Heart right ventricle (tissue), 16 donors: ENCODE measurements at regions not wholly inside any gene's neighbourhood (a gene's known extent, or its start where the extent isn't known, plus 50 kb on each side); places are given as distances from the start of the nearest gene placed in this dataset.

Experiments used
- ATAC-seq, 8 donors: fragments of 200-7000 bp; cut with Tn5 transposase; one replicate each; pipeline ENCODE4 v1.9.1; 2020; ENCODE audit warnings: mild to moderate bottlenecking in 8 of 8, moderate library complexity in 8 of 8, moderate number of reproducible peaks in 1 of 8
- DNase-seq, 2 donors: peaks; one replicate each; pipeline ENCODE4 v3.0.0-alpha.2; 2020
- H3K27ac ChIP-seq, 10 donors: fragments of 200-600 bp; sonication (generic) in 2 of 10; one replicate each; pipeline versions ENCODE4 v1.5.0 to v1.8.0; 2020 to 2022; ENCODE audit warnings: mild to moderate bottlenecking in 3 of 10
- H3K27me3 ChIP-seq, 7 donors: fragments of 200-600 bp; one replicate each; pipeline ENCODE4 v1.8.0; 2021 to 2022; ENCODE audit warnings: mild to moderate bottlenecking in 2 of 7
- H3K36me3 ChIP-seq, 9 donors: fragments of 200-600 bp; sonication (generic) in 1 of 9; one replicate each; pipeline versions ENCODE4 v1.5.0 to v1.8.0; 2020 to 2022; ENCODE audit warnings: mild to moderate bottlenecking in 2 of 9
- H3K4me1 ChIP-seq, 9 donors: fragments of 200-600 bp; sonication (generic) in 1 of 9; one replicate each; pipeline versions ENCODE4 v1.5.0 to v1.8.0; 2020 to 2022; ENCODE audit warnings: mild to moderate bottlenecking in 4 of 9
- H3K4me3 ChIP-seq, 10 donors: fragments of 200-600 bp; sonication (generic) in 2 of 10; one replicate each; pipeline versions ENCODE4 v1.5.0 to v1.8.0; 2020 to 2022; ENCODE audit warnings: mild to moderate bottlenecking in 7 of 10, moderate library complexity in 2 of 10
- H3K9me3 ChIP-seq, 11 donors: fragments of 200-600 bp in 10 of 11; sonication (generic) in 2 of 11; one replicate each; pipeline versions ENCODE4 v1.5.0 to v1.8.0; 2013 to 2022; ENCODE audit warnings: mild to moderate bottlenecking in 2 of 11, control low read depth in 1 of 11, moderate library complexity in 1 of 11
- WGBS, 2 donors: extraction: QIAGEN DNeasy Blood & Tissue Kit; methylation state at CpG; one replicate each; pipeline ENCODE4 v1.1.7; 2013; ENCODE audit warnings: inconsistent platforms in 1 of 2; 5-methylcytosine and 5-hydroxymethylcytosine counted together
- intact Hi-C, 10 donors: fragments of 100-400 bp; cut with DNase I; formaldehyde crosslinking; loops; one replicate each; pipeline versions ENCODE4 v1.11.1 to v1.14.2; 2022
- TF ChIP-seq, protein P1 (sequence below), 9 donors: fragments of 200-600 bp; sonication (generic) in 2 of 9; IDR thresholded peaks; one replicate each; pipeline versions ENCODE4 v1.5.0 to v1.8.0; 2021 to 2022; ENCODE audit warnings: antibody characterized with exemption in 9 of 9, mild to moderate bottlenecking in 5 of 9, moderate library complexity in 1 of 9
- donor health status: Arrhythmogenic right ventricular cardiomyopathy.
- donor health status: ischemic (EF 13 %, LVEDD 7.1; RV severe dilation, severe dysfunction).
- donor health status: healthy with polysubstance abuse.
- donor health status: DM: no; HTN: yes; CAD: no.
- donor health status: DM: no; HTN: no; CAD: no.
- donor health status: ischemic (EF 25% LVEDD 6.9; RV normal size, moderate dysfunction).
- donor health status: ischemic (EF 25% LVEDD 5.7; RV mildly dilated, moderate dysfunction).
- donor health status: healthy.
- donor health status: DM: yes; HTN: yes; CAD: no.
- donor health status: Ischemic cardiomyopathy.
- donor health status: ischemic (EF 35%, LVEDD 5.7; RV mildly dilated, moderate dysfunction).
- donor health status: nonischemic (EF 11% LVEDD 7.7; RV severe dilation, severe dysfunction).
- donor health status: DM: yes; HTN: yes; CAD: no.
- donor health status: PGD.
- donor health status: ischemic (EF 29% LVEDD 5.4; RV normal size, mild dysfunction).
- donor health status: nonischemic (EF 23%, LVEDD 6.1; RV moderate dilation, normal function).

DNA sequence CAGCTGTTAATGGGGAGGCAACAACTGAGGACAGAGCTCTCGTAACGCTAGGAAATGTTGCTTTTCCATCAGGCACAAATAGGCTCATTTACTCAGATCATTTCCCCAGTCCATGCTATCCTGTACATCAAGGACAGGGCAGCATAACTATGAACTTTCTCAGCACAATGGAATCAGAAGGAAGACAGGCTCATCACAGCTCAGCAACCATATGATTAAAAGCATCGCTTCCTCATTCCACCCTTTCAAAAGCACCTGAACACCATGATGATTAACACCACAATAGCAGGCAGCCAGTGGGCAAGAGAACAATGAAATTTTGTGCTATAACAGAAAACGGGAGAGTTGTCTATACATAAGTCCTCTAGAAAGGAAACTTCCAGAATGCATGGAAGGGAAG, 297.8 kb downstream of the ZNF674 start:
- no peak overlapping the region for H3K27ac ChIP-seq
- intact Hi-C loops = no loop called here
- TF ChIP-seq, protein P1, sequence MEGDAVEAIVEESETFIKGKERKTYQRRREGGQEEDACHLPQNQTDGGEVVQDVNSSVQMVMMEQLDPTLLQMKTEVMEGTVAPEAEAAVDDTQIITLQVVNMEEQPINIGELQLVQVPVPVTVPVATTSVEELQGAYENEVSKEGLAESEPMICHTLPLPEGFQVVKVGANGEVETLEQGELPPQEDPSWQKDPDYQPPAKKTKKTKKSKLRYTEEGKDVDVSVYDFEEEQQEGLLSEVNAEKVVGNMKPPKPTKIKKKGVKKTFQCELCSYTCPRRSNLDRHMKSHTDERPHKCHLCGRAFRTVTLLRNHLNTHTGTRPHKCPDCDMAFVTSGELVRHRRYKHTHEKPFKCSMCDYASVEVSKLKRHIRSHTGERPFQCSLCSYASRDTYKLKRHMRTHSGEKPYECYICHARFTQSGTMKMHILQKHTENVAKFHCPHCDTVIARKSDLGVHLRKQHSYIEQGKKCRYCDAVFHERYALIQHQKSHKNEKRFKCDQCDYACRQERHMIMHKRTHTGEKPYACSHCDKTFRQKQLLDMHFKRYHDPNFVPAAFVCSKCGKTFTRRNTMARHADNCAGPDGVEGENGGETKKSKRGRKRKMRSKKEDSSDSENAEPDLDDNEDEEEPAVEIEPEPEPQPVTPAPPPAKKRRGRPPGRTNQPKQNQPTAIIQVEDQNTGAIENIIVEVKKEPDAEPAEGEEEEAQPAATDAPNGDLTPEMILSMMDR (IDR thresholded peaks at IDR 0.05) = no peak
- H3K27me3 ChIP-seq = peaks cover 0 to 25% (median 0%) of the 10 kb centered on the region in 7 donors
- no peak overlapping the region for H3K4me3 ChIP-seq
- no peaks in the 10 kb centered on the region for H3K4me1 ChIP-seq
- DNase-seq = no peak
- WGBS, 2 donors = 81 to 90% methylated on average over 4 of the region's 4 CpGs
- no peaks in the 10 kb centered on the region for H3K9me3 ChIP-seq
- no peaks in the 10 kb centered on the region for H3K36me3 ChIP-seq
- ATAC-seq = no peak

DNA sequence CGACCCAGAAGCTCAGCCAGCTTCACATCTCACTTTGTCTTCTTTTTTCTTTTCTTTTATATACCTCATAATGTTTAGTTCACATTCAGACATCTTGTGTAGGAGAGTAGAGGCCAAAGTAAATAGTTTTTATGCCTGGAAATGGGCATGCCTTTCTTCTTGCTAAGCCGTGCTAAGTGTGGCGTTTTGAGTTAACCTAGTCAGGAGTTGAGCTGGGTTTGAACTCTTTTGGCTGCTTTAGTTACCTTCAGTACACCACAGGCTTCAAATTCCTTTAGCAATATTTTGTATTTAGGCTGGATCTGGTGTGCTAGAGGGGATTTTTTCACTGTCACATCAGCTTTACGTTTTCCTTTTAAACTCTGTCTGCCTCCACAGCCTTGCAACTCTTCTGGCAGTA, 300.8 kb downstream of the ZNF674 start:
- TF ChIP-seq, protein P1 (IDR thresholded peaks at IDR 0.05) = no peak
- Histone ChIP-seq H3K4me3 (no peak overlapping the region), H3K27me3 (peaks cover 0 to 10% (median 0%) of the 10 kb centered on the region in 7 donors), H3K9me3 (peaks cover 0 to 7% (median 0%) of the 10 kb centered on the region in 11 donors), H3K36me3 (no peaks in the 10 kb centered on the region), H3K27ac (no peak overlapping the region), H3K4me1 (no peaks in the 10 kb centered on the region)
- ATAC-seq (no peak), DNase-seq (no peak)
- 62 to 65% methylated on average over 4 of the region's 4 CpGs for WGBS, 2 donors
- intact Hi-C loops = loop anchor here in 1 of 10 donors (5.0 kb wide), 1 partner anchor 57 kb away; no protein-coding TSS in a partner anchor

DNA sequence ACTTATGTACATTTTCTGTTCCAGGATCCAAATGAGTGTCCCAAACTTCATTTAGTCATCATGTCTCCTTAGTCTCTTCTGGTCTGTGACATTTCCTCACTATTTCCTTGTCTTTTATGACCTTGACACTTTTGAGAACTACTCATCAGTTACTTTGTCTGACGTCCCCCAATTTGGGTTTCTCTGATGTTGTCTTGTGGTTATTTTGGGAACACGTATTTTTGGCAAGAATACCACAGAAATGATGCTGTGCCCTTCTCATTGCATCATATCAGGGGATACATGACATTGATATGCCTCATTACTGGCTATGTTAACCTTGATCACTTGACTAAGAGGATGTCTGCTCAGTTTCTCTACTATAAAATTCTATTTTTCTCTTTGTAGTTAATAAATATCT, 308.8 kb downstream of the ZNF674 start:
- peaks cover 0 to 7% (median 0%) of the 10 kb centered on the region in 11 donors for H3K9me3 ChIP-seq
- H3K27ac ChIP-seq = no peak overlapping the region
- no peak for DNase-seq
- H3K36me3 ChIP-seq = no peaks in the 10 kb centered on the region
- TF ChIP-seq, protein P1 (IDR thresholded peaks at IDR 0.05) = no peak
- no peak for ATAC-seq
- peaks cover 0 to 4% (median 0%) of the 10 kb centered on the region in 7 donors for H3K27me3 ChIP-seq
- 33 to 53% methylated on average over 2 of the region's 2 CpGs for WGBS, 2 donors
- H3K4me1 ChIP-seq = no peaks in the 10 kb centered on the region
- H3K4me3 ChIP-seq = no peak overlapping the region
- intact Hi-C loops = no loop called here

DNA sequence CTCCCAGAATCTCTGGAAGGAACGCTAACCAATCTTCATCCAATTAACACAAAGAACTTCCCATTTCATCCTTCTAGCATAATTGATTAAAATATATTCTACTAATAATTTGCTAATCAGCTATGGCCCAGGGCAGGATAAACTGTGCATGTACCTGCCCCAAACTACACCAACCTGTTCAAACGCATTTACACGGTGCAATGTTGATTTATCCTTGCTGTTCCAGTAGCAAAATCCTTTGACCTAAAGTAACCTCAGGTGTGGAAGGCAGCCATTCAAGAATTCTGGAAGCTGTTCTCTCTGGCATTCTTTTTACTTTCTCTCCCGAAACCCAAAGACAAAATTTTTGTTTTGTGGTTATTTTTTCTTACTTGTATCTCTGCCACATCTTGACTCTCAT, 309.4 kb downstream of the ZNF674 start:
- WGBS, 2 donors = 92 to 93% methylated on average over 4 of the region's 4 CpGs
- intact Hi-C loops = no loop called here

More for the DNA sequence above, 309.4 kb downstream of the ZNF674 start:
- DNase-seq = no peak
- Histone ChIP-seq H3K36me3 (no peaks in the 10 kb centered on the region), H3K9me3 (peaks cover 0 to 7% (median 0%) of the 10 kb centered on the region in 11 donors), H3K27me3 (peaks cover 0 to 4% (median 0%) of the 10 kb centered on the region in 7 donors), H3K27ac (no peak overlapping the region), H3K4me1 (no peaks in the 10 kb centered on the region), H3K4me3 (no peak overlapping the region)
- ATAC-seq = no peak
- TF ChIP-seq, protein P1 (IDR thresholded peaks at IDR 0.05) = no peak
